IPS DF 6.9 (cell line): ENCODE measurements at regions not wholly inside any gene's neighbourhood (a gene's known extent, or its start where the extent isn't known, plus 50 kb on each side); places are given as distances from the start of the nearest gene placed in this dataset.
"Not testable (repeated sequence)": the region's sequence is repeated elsewhere in the genome, so short reads cannot be mapped to it uniquely, and the experiment has no call there.

ENCODE experiments used
- DNase-seq: peaks from one replicate; pipeline ENCODE4 v3.0.0-alpha.2; 2013; ENCODE audit warnings: low read depth, low spot score
- H3K27ac ChIP-seq: one replicate; pipeline ENCODE4 v1.5.1; 2013; ENCODE audit warnings: low read length, control low read depth
- H3K27me3 ChIP-seq: 2 replicates; pipeline ENCODE4 v1.6.1; 2013; ENCODE audit warnings: mild to moderate bottlenecking, low read length; ENCODE audit not compliant: control insufficient read depth, insufficient read depth
- H3K36me3 ChIP-seq: 2 replicates; pipeline ENCODE4 v1.6.1; 2013; ENCODE audit warnings: low read length; ENCODE audit not compliant: control insufficient read depth, insufficient read depth
- H3K4me1 ChIP-seq: 2 replicates; pipeline ENCODE4 v1.6.1; 2013; ENCODE audit warnings: low read length; ENCODE audit not compliant: control insufficient read depth, insufficient read depth
- H3K4me3 ChIP-seq: 2 replicates; pipeline ENCODE4 v1.5.1; 2013; ENCODE audit warnings: mild to moderate bottlenecking, low read length
- H3K9me3 ChIP-seq: 2 replicates; pipeline ENCODE4 v1.6.1; 2013; ENCODE audit warnings: low read length, inconsistent platforms; ENCODE audit not compliant: control insufficient read depth, insufficient read depth
- WGBS: extraction: QIAGEN DNeasy Blood & Tissue Kit; methylation state at CpG from one replicate; pipeline ENCODE4 v1.1.7; 2013; ENCODE audit warnings: mixed read lengths, missing lambda C conversion rate; ENCODE audit not compliant: insufficient read length, insufficient coverage; 5-methylcytosine and 5-hydroxymethylcytosine counted together

DNA sequence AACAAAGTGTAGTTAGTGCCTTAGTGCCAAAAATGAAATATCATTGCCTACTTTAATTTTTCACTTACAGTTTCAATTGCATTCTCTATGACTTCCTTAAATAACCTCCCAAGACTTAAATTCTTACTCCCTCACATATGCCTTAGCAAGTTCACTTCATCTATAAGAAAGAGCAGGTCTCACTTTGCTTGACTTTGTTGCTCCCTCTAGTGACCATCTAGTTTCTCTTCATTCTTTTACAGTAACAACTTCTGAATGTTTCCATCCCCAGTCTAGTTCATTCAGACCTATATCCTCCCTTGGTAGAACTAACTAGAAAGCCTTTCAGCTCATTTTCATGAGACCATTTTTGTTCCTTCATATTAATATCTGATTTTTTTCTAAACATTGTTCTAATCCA is 2377.6 kb downstream of the EPHA3 start:
- H3K27me3 ChIP-seq, DNase-seq, H3K4me1 ChIP-seq: not testable (repeated sequence)

GRCh38 chr3:91485891-91486290 is 2378.5 kb downstream of the EPHA3 start:
- not testable (repeated sequence) for H3K27me3 ChIP-seq, H3K4me1 ChIP-seq, DNase-seq, H3K27ac ChIP-seq, H3K36me3 ChIP-seq, H3K4me3 ChIP-seq, H3K9me3 ChIP-seq
- WGBS = no CpG with 5 or more reads among the region's 2 CpGs

More for the DNA sequence above, 2377.6 kb downstream of the EPHA3 start:
- not testable (repeated sequence) for H3K36me3 ChIP-seq, H3K27ac ChIP-seq, H3K9me3 ChIP-seq, H3K4me3 ChIP-seq

- H3K27ac ChIP-seq, DNase-seq, H3K4me1 ChIP-seq, H3K9me3 ChIP-seq, H3K36me3 ChIP-seq, H3K4me3 ChIP-seq, H3K27me3 ChIP-seq: not testable (repeated sequence)
- no CpG with 5 or more reads among the region's 2 CpGs for WGBS
Measured at GRCh38 chr3:91497712-91498111, 2390.3 kb downstream of the EPHA3 start.

- WGBS = no CpG with 5 or more reads among the region's 1 CpG
- H3K4me3 ChIP-seq, H3K36me3 ChIP-seq, H3K4me1 ChIP-seq, H3K9me3 ChIP-seq, H3K27me3 ChIP-seq, DNase-seq, H3K27ac ChIP-seq: not testable (repeated sequence)
Measured at GRCh38 chr3:91499850-91500249, 2392.4 kb downstream of the EPHA3 start.

GRCh38 chr3:91504874-91505273 is 2397.5 kb downstream of the EPHA3 start:
- not testable (repeated sequence) for H3K27me3 ChIP-seq, H3K4me1 ChIP-seq, H3K9me3 ChIP-seq, DNase-seq, H3K36me3 ChIP-seq, H3K27ac ChIP-seq, H3K4me3 ChIP-seq
- WGBS = no CpG with 5 or more reads among the region's 1 CpG
